Tibial artery (tissue), 4 donors: ENCODE measurements at regions not wholly inside any gene's neighbourhood (a gene's known extent, or its start where the extent isn't known, plus 50 kb on each side); places are given as distances from the start of the nearest gene placed in this dataset.

Source experiments
- DNase-seq, 2 donors: peaks; one replicate each; pipeline ENCODE4 v3.0.0-alpha.2; 2019
- H3K27ac ChIP-seq, 2 donors: fragments of 200-600 bp; sonication (generic) in 1 of 2; 1 replicate in 1 of 2; 2 replicates in 1 of 2; pipeline ENCODE4 v1.5.1; 2018 to 2019; ENCODE audit warnings: mild to moderate bottlenecking in 1 of 2
- H3K27me3 ChIP-seq, 2 donors: fragments of 200-600 bp; sonication (generic) in 1 of 2; one replicate each; pipeline versions ENCODE4 v1.5.1 to v1.6.0; 2016 to 2019
- H3K36me3 ChIP-seq, 3 donors: fragments of 200-600 bp; sonication (generic) in 2 of 3; one replicate each; pipeline ENCODE4 v1.5.1; 2016 to 2019; ENCODE audit warnings: mild to moderate bottlenecking in 2 of 3
- H3K4me1 ChIP-seq, 4 donors: fragments of 200-600 bp; sonication (generic) in 2 of 4; 1 replicate in 3 of 4; 2 replicates in 1 of 4; pipeline ENCODE4 v1.5.1; 2016 to 2019
- H3K4me3 ChIP-seq, 2 donors: fragments of 200-600 bp; sonication (generic) in 1 of 2; 1 replicate in 1 of 2; 2 replicates in 1 of 2; pipeline ENCODE4 v1.5.1; 2018 to 2019; ENCODE audit warnings: mild to moderate bottlenecking in 2 of 2
- H3K9me3 ChIP-seq, 3 donors: fragments of 200-600 bp; sonication (generic) in 1 of 3; one replicate each; pipeline ENCODE4 v1.5.1; 2016 to 2019
- CTCF ChIP-seq, 2 experiments: fragments of 200-600 bp in 1 of 2; fragments of 450-650 bp in 1 of 2; IDR thresholded peaks; one replicate each; pipeline ENCODE4 v1.5.1; 2017 to 2019; ENCODE audit warnings: antibody characterized with exemption in 2 of 2, mild to moderate bottlenecking in 1 of 2, moderate library complexity in 1 of 2
- intact Hi-C: fragments of 100-400 bp; cut with DNase I; formaldehyde crosslinking; loops from one replicate; pipeline ENCODE4 v1.15.0; 2023; ENCODE audit warnings: low total_unique reads

- Histone ChIP-seq H3K36me3 (no peaks in the 10 kb centered on the region), H3K27ac (no peak overlapping the region), H3K9me3 (no peaks in the 10 kb centered on the region), H3K4me3 (no peak overlapping the region), H3K4me1 (no peaks in the 10 kb centered on the region), H3K27me3 (no peaks in the 10 kb centered on the region)
- no peak for TF ChIP-seq CTCF (IDR thresholded peaks at IDR 0.05)
- no peak for DNase-seq
- intact Hi-C loops: no loop called here
Observed at GRCh38 chr18:1627494-1627893, 722.8 kb downstream of the ADCYAP1 start.

- no peak for TF ChIP-seq CTCF (IDR thresholded peaks at IDR 0.05)
- Histone ChIP-seq H3K4me3 (no peak overlapping the region), H3K4me1 (no peaks in the 10 kb centered on the region), H3K27ac (no peak overlapping the region), H3K9me3 (no peaks in the 10 kb centered on the region), H3K36me3 (no peaks in the 10 kb centered on the region), H3K27me3 (no peaks in the 10 kb centered on the region)
- DNase-seq: peak in 1 of 2 donors; percentile 18
- intact Hi-C loops: no loop called here
Observed at GRCh38 chr18:1648712-1649111, 744.0 kb downstream of the ADCYAP1 start.

DNA sequence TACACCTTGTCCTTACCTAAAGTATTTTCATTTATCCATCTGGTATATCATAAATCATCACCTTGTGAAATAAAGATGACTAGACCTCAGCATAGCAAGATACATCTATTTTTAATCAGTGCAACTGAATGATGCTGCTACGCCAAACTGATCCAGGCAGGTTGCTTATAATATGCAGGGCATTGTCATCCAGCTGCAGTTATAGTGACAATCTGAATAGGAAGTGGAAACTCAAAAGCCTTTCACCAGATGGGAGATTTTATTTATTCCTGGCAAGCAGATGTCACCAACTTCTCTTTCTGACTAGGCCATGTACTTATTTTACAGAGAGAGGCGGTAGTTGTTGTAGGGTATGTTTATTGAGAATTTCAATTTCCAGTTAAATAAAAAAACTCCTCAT is 747.3 kb downstream of the ADCYAP1 start:
- intact Hi-C loops: no loop called here
- no peaks in the 10 kb centered on the region for H3K4me1 ChIP-seq

DNA sequence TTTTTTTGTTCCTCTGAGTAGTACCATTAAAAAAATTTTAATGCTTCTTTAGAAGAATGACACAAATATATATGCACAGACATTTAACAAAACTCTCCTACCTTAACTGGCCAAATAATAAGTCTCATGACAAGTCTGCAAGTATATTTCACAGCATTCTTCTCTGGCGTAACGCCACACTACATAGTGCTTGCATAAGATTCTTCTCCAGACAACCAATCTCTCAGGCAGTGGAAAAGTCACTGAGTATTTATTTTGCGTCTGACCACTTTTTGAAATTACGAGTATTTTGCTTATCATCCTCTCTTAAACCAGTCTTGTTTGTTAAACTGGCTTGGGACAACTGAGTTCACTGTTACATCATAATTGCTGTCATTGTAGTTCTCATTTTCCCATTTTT is 749.2 kb downstream of the ADCYAP1 start:
- Histone ChIP-seq H3K36me3 (no peaks in the 10 kb centered on the region), H3K9me3 (no peaks in the 10 kb centered on the region), H3K4me1 (no peaks in the 10 kb centered on the region), H3K4me3 (no peak overlapping the region), H3K27ac (no peak overlapping the region), H3K27me3 (no peaks in the 10 kb centered on the region)
- intact Hi-C loops: no loop called here
- no peak for DNase-seq
- TF ChIP-seq CTCF (IDR thresholded peaks at IDR 0.05): no peak

More for the DNA sequence above, 747.3 kb downstream of the ADCYAP1 start:
- H3K36me3 ChIP-seq: no peaks in the 10 kb centered on the region
- no peak overlapping the region for H3K27ac ChIP-seq
- H3K27me3 ChIP-seq: no peaks in the 10 kb centered on the region
- H3K4me3 ChIP-seq: no peak overlapping the region
- TF ChIP-seq CTCF (IDR thresholded peaks at IDR 0.05): no peak
- H3K9me3 ChIP-seq: no peaks in the 10 kb centered on the region
- no peak for DNase-seq

DNA sequence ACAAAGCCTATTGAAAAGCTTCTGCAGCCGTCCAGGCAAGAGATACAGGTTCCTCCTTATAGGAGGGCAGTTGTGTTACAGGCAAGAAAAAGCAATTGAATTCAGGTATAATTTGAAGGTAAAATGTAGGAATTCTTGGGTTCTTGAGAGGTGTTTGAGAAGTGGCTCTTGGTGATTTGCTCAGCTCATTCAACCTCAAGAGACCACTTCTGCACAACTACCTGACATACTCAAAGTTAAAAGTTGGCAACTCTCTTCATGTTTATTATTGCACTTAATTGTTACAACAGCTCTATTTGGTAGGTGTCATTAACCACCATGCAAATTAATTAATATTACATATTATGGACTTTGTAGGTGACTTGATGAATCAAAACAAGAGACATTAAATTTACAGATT is 753.2 kb downstream of the ADCYAP1 start:
- Histone ChIP-seq H3K4me1 (no peaks in the 10 kb centered on the region), H3K27ac (no peak overlapping the region), H3K36me3 (no peaks in the 10 kb centered on the region), H3K9me3 (no peaks in the 10 kb centered on the region), H3K27me3 (no peaks in the 10 kb centered on the region), H3K4me3 (no peak overlapping the region)
- no peak for TF ChIP-seq CTCF (IDR thresholded peaks at IDR 0.05)
- no peak for DNase-seq
- intact Hi-C loops: no loop called here

- DNase-seq: no peak
- no peak overlapping the region for H3K4me3 ChIP-seq
- no peaks in the 10 kb centered on the region for H3K27me3 ChIP-seq
- no peak overlapping the region for H3K27ac ChIP-seq
- H3K4me1 ChIP-seq: no peaks in the 10 kb centered on the region
- no peaks in the 10 kb centered on the region for H3K36me3 ChIP-seq
- intact Hi-C loops: no loop called here
- no peak for TF ChIP-seq CTCF (IDR thresholded peaks at IDR 0.05)
- H3K9me3 ChIP-seq: no peaks in the 10 kb centered on the region
Observed at GRCh38 chr18:1658908-1659566, 754.4 kb downstream of the ADCYAP1 start.
